Stomach (tissue), 4 donors: ENCODE measurements at regions not wholly inside any gene's neighbourhood (a gene's known extent, or its start where the extent isn't known, plus 50 kb on each side); places are given as distances from the start of the nearest gene placed in this dataset.

Source experiments
- EP300 ChIP-seq: sonication (generic); formaldehyde crosslinking; IDR thresholded peaks from one replicate; pipeline ENCODE4 v1.6.1; 2017; ENCODE audit warnings: antibody characterized with exemption
- POLR2A ChIP-seq, 4 donors: fragments of 450-650 bp; IDR thresholded peaks; one replicate each; pipeline ENCODE4 v1.6.1; 2016; ENCODE audit warnings: antibody characterized with exemption in 4 of 4, control low read depth in 2 of 4, mild to moderate bottlenecking in 1 of 4, moderate library complexity in 1 of 4
- TF ChIP-seq, protein P1 (sequence below), 7 experiments: fragments of 450-650 bp in 4 of 7; fragments of 200-600 bp in 3 of 7; sonication (generic) in 3 of 7; IDR thresholded peaks; one replicate each; pipeline ENCODE4 v1.5.1; 2016 to 2019; ENCODE audit warnings: antibody characterized with exemption in 7 of 7, control low read depth in 2 of 7, mild to moderate bottlenecking in 1 of 7

DNA sequence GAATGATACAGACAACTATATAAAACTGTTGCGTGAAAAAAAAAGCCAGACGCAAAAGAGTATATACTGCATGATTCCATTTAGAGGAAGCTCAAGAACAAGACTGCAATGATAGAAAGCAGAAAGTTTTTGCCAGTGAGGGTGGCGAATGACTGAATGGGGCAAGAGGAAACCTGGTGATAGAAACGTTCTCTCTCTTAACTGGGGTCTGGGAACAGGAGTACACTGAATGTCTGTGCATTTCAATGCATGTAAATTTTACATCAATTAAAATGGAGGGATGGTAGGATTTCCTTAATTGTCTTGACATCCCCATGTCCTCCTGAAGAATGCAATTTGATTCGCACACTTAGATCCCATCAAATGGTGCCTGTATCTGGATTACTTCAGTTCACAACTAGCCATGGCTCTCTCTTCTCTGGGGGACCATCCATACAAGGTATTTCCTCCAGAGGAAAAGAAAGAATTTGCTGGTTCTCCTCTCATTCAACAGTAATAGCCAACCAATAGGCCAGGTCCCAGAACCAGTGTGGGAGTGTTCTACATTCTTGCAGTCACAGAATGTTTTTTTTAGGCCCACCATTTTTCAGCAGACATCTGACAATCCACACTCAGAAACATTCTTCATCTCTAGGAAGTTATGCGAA, 221.0 kb upstream of the KLF14 start:
- TF ChIP-seq, protein P1, sequence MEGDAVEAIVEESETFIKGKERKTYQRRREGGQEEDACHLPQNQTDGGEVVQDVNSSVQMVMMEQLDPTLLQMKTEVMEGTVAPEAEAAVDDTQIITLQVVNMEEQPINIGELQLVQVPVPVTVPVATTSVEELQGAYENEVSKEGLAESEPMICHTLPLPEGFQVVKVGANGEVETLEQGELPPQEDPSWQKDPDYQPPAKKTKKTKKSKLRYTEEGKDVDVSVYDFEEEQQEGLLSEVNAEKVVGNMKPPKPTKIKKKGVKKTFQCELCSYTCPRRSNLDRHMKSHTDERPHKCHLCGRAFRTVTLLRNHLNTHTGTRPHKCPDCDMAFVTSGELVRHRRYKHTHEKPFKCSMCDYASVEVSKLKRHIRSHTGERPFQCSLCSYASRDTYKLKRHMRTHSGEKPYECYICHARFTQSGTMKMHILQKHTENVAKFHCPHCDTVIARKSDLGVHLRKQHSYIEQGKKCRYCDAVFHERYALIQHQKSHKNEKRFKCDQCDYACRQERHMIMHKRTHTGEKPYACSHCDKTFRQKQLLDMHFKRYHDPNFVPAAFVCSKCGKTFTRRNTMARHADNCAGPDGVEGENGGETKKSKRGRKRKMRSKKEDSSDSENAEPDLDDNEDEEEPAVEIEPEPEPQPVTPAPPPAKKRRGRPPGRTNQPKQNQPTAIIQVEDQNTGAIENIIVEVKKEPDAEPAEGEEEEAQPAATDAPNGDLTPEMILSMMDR (IDR thresholded peaks at IDR 0.05), result no peak
- TF ChIP-seq POLR2A (IDR thresholded peaks at IDR 0.05) (no peak), EP300 (no peak)
